Natural killer cell (primary cell): ENCODE measurements at regions not wholly inside any gene's neighbourhood (a gene's known extent, or its start where the extent isn't known, plus 50 kb on each side); places are given as distances from the start of the nearest gene placed in this dataset.

Source experiments
- ATAC-seq, 3 donors: fragments of 150-1000 bp in 2 of 3; fragments of 200-7000 bp in 1 of 3; cut with Tn5 transposase; 1 replicate in 1 of 3; 2 replicates in 2 of 3; pipeline ENCODE4 v1.10.0; 2021; ENCODE audit warnings: mild to moderate bottlenecking in 2 of 3, moderate library complexity in 2 of 3
- DNase-seq, 2 donors: peaks; one replicate each; pipeline versions ENCODE4 v3.0.0 to v3.0.0-alpha.2; 2013 to 2021; ENCODE audit warnings: mixed read lengths in 1 of 2
- H3K27ac ChIP-seq: one replicate; pipeline ENCODE4 v1.5.1; 2013; ENCODE audit warnings: mild to moderate bottlenecking, low read length
- H3K27me3 ChIP-seq: one replicate; pipeline ENCODE4 v1.6.1; 2013; ENCODE audit warnings: low read length; ENCODE audit not compliant: control insufficient read depth, insufficient read depth
- H3K36me3 ChIP-seq: one replicate; pipeline ENCODE4 v1.6.1; 2013; ENCODE audit warnings: low read length; ENCODE audit not compliant: control insufficient read depth, insufficient read depth
- H3K4me1 ChIP-seq: one replicate; pipeline ENCODE4 v1.6.1; 2013; ENCODE audit warnings: low read length; ENCODE audit not compliant: control insufficient read depth, insufficient read depth
- H3K4me3 ChIP-seq: one replicate; pipeline ENCODE4 v1.5.1; 2013; ENCODE audit warnings: low read length
- H3K9me3 ChIP-seq: one replicate; pipeline ENCODE4 v1.6.1; 2013; ENCODE audit warnings: low read length; ENCODE audit not compliant: control insufficient read depth, insufficient read depth
- H3K27ac Mint-ChIP-seq, 2 donors: one replicate each; pipeline ENCODE4 v1.8.0; 2022; ENCODE audit warnings: mild to moderate bottlenecking in 2 of 2, mixed read lengths in 2 of 2, moderate library complexity in 1 of 2
- H3K27me3 Mint-ChIP-seq, 2 donors: one replicate each; pipeline ENCODE4 v1.8.0; 2022; ENCODE audit warnings: low read depth in 2 of 2, mixed read lengths in 2 of 2
- H3K36me3 Mint-ChIP-seq: one replicate; pipeline ENCODE4 v1.8.0; 2022; ENCODE audit warnings: mixed read lengths
- H3K4me1 Mint-ChIP-seq, 2 donors: one replicate each; pipeline ENCODE4 v1.8.0; 2022; ENCODE audit warnings: mixed read lengths in 2 of 2
- H3K4me3 Mint-ChIP-seq: one replicate; pipeline ENCODE4 v1.8.0; 2022; ENCODE audit warnings: mild to moderate bottlenecking, moderate library complexity, mixed read lengths
- H3K9me3 Mint-ChIP-seq, 2 donors: one replicate each; pipeline ENCODE4 v1.8.0; 2022; ENCODE audit warnings: mixed read lengths in 2 of 2
- CTCF ChIP-seq: fragments of 200-600 bp; IDR thresholded peaks from one replicate; pipeline ENCODE4 v1.8.0; 2022; ENCODE audit warnings: antibody characterized with exemption
- WGBS: methylation state at CpG from one replicate; pipeline ENCODE4 v1.1.7; 2013; ENCODE audit warnings: missing lambda C conversion rate; ENCODE audit not compliant: insufficient coverage; 5-methylcytosine and 5-hydroxymethylcytosine counted together
- intact Hi-C: fragments of 100-400 bp; cut with micrococcal nuclease; formaldehyde crosslinking; loops from one replicate; pipeline ENCODE4 v1.14.2; 2022

- H3K27ac Mint-ChIP-seq, result no peak overlapping the region
- Histone ChIP-seq H3K27me3 (no peaks in the 10 kb centered on the region), H3K27ac (no peak overlapping the region), H3K9me3 (peaks cover 7% of the 10 kb centered on the region), H3K36me3 (no peaks in the 10 kb centered on the region), H3K4me3 (no peak overlapping the region), H3K4me1 (no peaks in the 10 kb centered on the region)
- peaks cover 22 to 27% of the 10 kb centered on the region in 2 donors for H3K9me3 Mint-ChIP-seq
- TF ChIP-seq CTCF, result no peak
- ATAC-seq (no peak), DNase-seq (no peak)
- H3K27me3 Mint-ChIP-seq, result no peaks in the 10 kb centered on the region
- 84% methylated on average over 5 of the region's 5 CpGs for WGBS
- intact Hi-C loops, result no loop called here
- no peak overlapping the region for H3K4me3 Mint-ChIP-seq
- H3K4me1 Mint-ChIP-seq, result no peaks in the 10 kb centered on the region
- peaks cover 9% of the 10 kb centered on the region for H3K36me3 Mint-ChIP-seq
These were observed 236.6 kb upstream of the MYOCD start for GRCh38 chr17:12429116-12429515.

GRCh38 chr17:12431188-12431587 is 234.5 kb upstream of the MYOCD start:
- no peak for TF ChIP-seq CTCF
- H3K36me3 ChIP-seq, result no peaks in the 10 kb centered on the region
- Mint-ChIP-seq H3K27ac (no peak overlapping the region), H3K4me1 (no peaks in the 10 kb centered on the region), H3K36me3 (peaks cover 9% of the 10 kb centered on the region), H3K27me3 (no peaks in the 10 kb centered on the region), H3K9me3 (peaks cover 23 to 25% of the 10 kb centered on the region in 2 donors), H3K4me3 (no peak overlapping the region)
- H3K4me1 ChIP-seq, result no peaks in the 10 kb centered on the region
- no peaks in the 10 kb centered on the region for H3K27me3 ChIP-seq
- intact Hi-C loops, result no loop called here
- ATAC-seq (no peak), DNase-seq (no peak)
- H3K9me3 ChIP-seq, result peaks cover 7% of the 10 kb centered on the region
- H3K4me3 ChIP-seq, result no peak overlapping the region
- 64% methylated on average over 4 of the region's 4 CpGs for WGBS
- no peak overlapping the region for H3K27ac ChIP-seq

GRCh38 chr17:12438212-12438611 is 227.5 kb upstream of the MYOCD start:
- WGBS, result 83% methylated on average over 3 of the region's 6 CpGs
- Histone ChIP-seq H3K4me1 (no peaks in the 10 kb centered on the region), H3K36me3 (no peaks in the 10 kb centered on the region), H3K4me3 (no peak overlapping the region), H3K27ac (no peak overlapping the region), H3K9me3 (peaks cover 14% of the 10 kb centered on the region), H3K27me3 (no peaks in the 10 kb centered on the region)
- H3K9me3 Mint-ChIP-seq, result peaks cover 16 to 25% of the 10 kb centered on the region in 2 donors
- TF ChIP-seq CTCF, result no peak
- no peaks in the 10 kb centered on the region for H3K4me1 Mint-ChIP-seq
- no peak for DNase-seq
- no peak overlapping the region for H3K4me3 Mint-ChIP-seq
- H3K27ac Mint-ChIP-seq, result no peak overlapping the region
- intact Hi-C loops, result no loop called here
- H3K27me3 Mint-ChIP-seq, result no peaks in the 10 kb centered on the region
- ATAC-seq, result no peak
- H3K36me3 Mint-ChIP-seq, result peaks cover 6% of the 10 kb centered on the region

GRCh38 chr17:12438813-12439586 is 226.7 kb upstream of the MYOCD start:
- Mint-ChIP-seq H3K4me3 (no peak overlapping the region), H3K27me3 (no peaks in the 10 kb centered on the region), H3K9me3 (peaks cover 16 to 23% of the 10 kb centered on the region in 2 donors), H3K4me1 (no peaks in the 10 kb centered on the region), H3K27ac (no peak overlapping the region), H3K36me3 (peaks cover 6% of the 10 kb centered on the region)
- TF ChIP-seq CTCF, result no peak
- H3K9me3 ChIP-seq, result peaks cover 11% of the 10 kb centered on the region
- ATAC-seq (no peak), DNase-seq (no peak)
- H3K4me1 ChIP-seq, result no peaks in the 10 kb centered on the region
- WGBS, result 58% methylated on average over 9 of the region's 10 CpGs
- no peak overlapping the region for H3K27ac ChIP-seq
- intact Hi-C loops, result no loop called here
- H3K4me3 ChIP-seq, result no peak overlapping the region
- no peaks in the 10 kb centered on the region for H3K36me3 ChIP-seq
- H3K27me3 ChIP-seq, result no peaks in the 10 kb centered on the region
